GM18858 (cell line): ENCODE measurements at regions not wholly inside any gene's neighbourhood (a gene's known extent, or its start where the extent isn't known, plus 50 kb on each side); places are given as distances from the start of the nearest gene placed in this dataset.
"Not testable (repeated sequence)": the region's sequence is repeated elsewhere in the genome, so short reads cannot be mapped to it uniquely, and the experiment has no call there.

Experiments used
- ATAC-seq: cut with Tn5 transposase; IDR thresholded peaks from one replicate; pipeline ENCODE4 v1.9.1; 2021; ENCODE audit not compliant: unreplicated experiment

GRCh38 chr3:59240666-59241255 lies 190.9 kb upstream of the CFAP20DC start:
- no peak for ATAC-seq

GRCh38 chr3:59237121-59237520 lies 187.3 kb upstream of the CFAP20DC start:
- ATAC-seq = no peak

- ATAC-seq = peak; percentile 86
Observed at GRCh38 chr3:59235634-59236012, 185.8 kb upstream of the CFAP20DC start.

GRCh38 chr3:59234884-59235633 lies 185.2 kb upstream of the CFAP20DC start:
- ATAC-seq = no peak

GRCh38 chr3:59230379-59230778 lies 180.6 kb upstream of the CFAP20DC start:
- not testable (repeated sequence) for ATAC-seq

- ATAC-seq = no peak
Observed at GRCh38 chr3:59213860-59214259, 164.0 kb upstream of the CFAP20DC start.

GRCh38 chr3:59212128-59212779 lies 162.4 kb upstream of the CFAP20DC start:
- ATAC-seq = peak; percentile 88

- ATAC-seq = no peak
Observed at GRCh38 chr3:59210260-59210659, 160.4 kb upstream of the CFAP20DC start.

GRCh38 chr3:59192473-59192872 lies 142.6 kb upstream of the CFAP20DC start:
- no peak for ATAC-seq

- no peak for ATAC-seq
Observed at GRCh38 chr3:59191651-59192050, 141.8 kb upstream of the CFAP20DC start.

- no peak for ATAC-seq
Observed at GRCh38 chr3:59189939-59190338, 140.1 kb upstream of the CFAP20DC start.

GRCh38 chr3:59189526-59189925 lies 139.7 kb upstream of the CFAP20DC start:
- ATAC-seq = no peak

GRCh38 chr3:59186725-59187124 lies 136.9 kb upstream of the CFAP20DC start:
- no peak for ATAC-seq

GRCh38 chr3:59185591-59186369 lies 136.0 kb upstream of the CFAP20DC start:
- ATAC-seq = no peak

GRCh38 chr3:59180006-59180405 lies 130.2 kb upstream of the CFAP20DC start:
- no peak for ATAC-seq

GRCh38 chr3:59178698-59179097 lies 128.9 kb upstream of the CFAP20DC start:
- ATAC-seq = no peak

- ATAC-seq = no peak
Observed at GRCh38 chr3:59171491-59171890, 121.7 kb upstream of the CFAP20DC start.

GRCh38 chr3:59170166-59170565 lies 120.3 kb upstream of the CFAP20DC start:
- not testable (repeated sequence) for ATAC-seq

- ATAC-seq = no peak
Observed at GRCh38 chr3:59167756-59168155, 117.9 kb upstream of the CFAP20DC start.

- no peak for ATAC-seq
Observed at GRCh38 chr3:59163953-59164352, 114.1 kb upstream of the CFAP20DC start.

- ATAC-seq = no peak
Observed at GRCh38 chr3:59161048-59161447, 111.2 kb upstream of the CFAP20DC start.
